ENCODE measurements at regions not wholly inside any gene's neighbourhood (a gene's known extent, or its start where the extent isn't known, plus 50 kb on each side); places are given as distances from the start of the nearest gene placed in this dataset.

GRCh38 chr11:69369210-69369825 lies 75.4 kb downstream of the MYEOV start:
- POLR2A ChIA-PET: no interaction called here
- no peaks in the 10 kb centered on the region for H3K9me3 ChIP-seq
- no peak overlapping the region for H3K4me3 Mint-ChIP-seq
- no peak for DNase-seq
- H3K27me3 ChIP-seq (replicated peaks in 1 of 2; ENCODE audit: control insufficient read depth in 2 of 2, extremely low read depth in 1 of 2, insufficient read depth in 2 of 2, low read length in 1 of 2): peaks cover 0 to 8% of the 10 kb centered on the region in 2 experiments
- no peak overlapping the region for H3K4me3 ChIP-seq (ENCODE audit: control insufficient read depth in 1 of 2, extremely low read depth in 1 of 2, low read length in 1 of 2)
- no peak overlapping the region for H3K27ac Mint-ChIP-seq
- H3K36me3 Mint-ChIP-seq: peaks cover 4% of the 10 kb centered on the region
- H3K4me1 Mint-ChIP-seq: peaks cover 0 to 6% (median 0%) of the 10 kb centered on the region in 3 donors
- H3K27me3 Mint-ChIP-seq: peaks cover 1 to 8% of the 10 kb centered on the region in 2 donors
- H3K36me3 ChIP-seq (ENCODE audit: control insufficient read depth in 2 of 2, extremely low read depth in 1 of 2, insufficient read depth in 1 of 2, low read length in 1 of 2): no peaks in the 10 kb centered on the region
- CTCF ChIA-PET: interaction anchor here in 1 of 2 donors (0.7 kb wide), 1 partner anchor 412 kb away, joined by 3 read pairs; no protein-coding TSS in a partner anchor
- WGBS (ENCODE audit: insufficient coverage): 89% methylated on average over 3 of the region's 5 CpGs
- H3K9me3 Mint-ChIP-seq: no peaks in the 10 kb centered on the region
- no peaks in the 10 kb centered on the region for H3K4me1 ChIP-seq (ENCODE audit: control insufficient read depth in 1 of 2, extremely low read depth in 1 of 2, insufficient read depth in 2 of 2, low read length in 2 of 2)
- no peak overlapping the region for H3K27ac ChIP-seq (ENCODE audit: low read length)
- ATAC-seq (replicated peaks in 1 of 4): no peak

- Histone ChIP-seq H3K36me3 (ENCODE audit: control insufficient read depth in 2 of 2, extremely low read depth in 1 of 2, insufficient read depth in 1 of 2, low read length in 1 of 2) (no peaks in the 10 kb centered on the region), H3K9me3 (no peaks in the 10 kb centered on the region), H3K4me3 (ENCODE audit: control insufficient read depth in 1 of 2, extremely low read depth in 1 of 2, low read length in 1 of 2) (no peak overlapping the region), H3K27me3 (replicated peaks in 1 of 2; ENCODE audit: control insufficient read depth in 2 of 2, extremely low read depth in 1 of 2, insufficient read depth in 2 of 2, low read length in 1 of 2) (peaks cover 0 to 12% of the 10 kb centered on the region in 2 experiments), H3K4me1 (ENCODE audit: control insufficient read depth in 1 of 2, extremely low read depth in 1 of 2, insufficient read depth in 2 of 2, low read length in 2 of 2) (no peaks in the 10 kb centered on the region), H3K27ac (ENCODE audit: low read length) (no peak overlapping the region)
- Mint-ChIP-seq H3K9me3 (no peaks in the 10 kb centered on the region), H3K4me1 (peaks cover 0 to 6% (median 0%) of the 10 kb centered on the region in 3 donors), H3K27me3 (peaks cover 1 to 8% of the 10 kb centered on the region in 2 donors), H3K4me3 (no peak overlapping the region), H3K27ac (no peak overlapping the region), H3K36me3 (peaks cover 4% of the 10 kb centered on the region)
- 100% methylated on average over 1 of the region's 2 CpGs for WGBS (ENCODE audit: insufficient coverage)
- ChIA-PET CTCF (no interaction called here), POLR2A (no interaction called here)
- ATAC-seq (replicated peaks in 1 of 4) (no peak), DNase-seq (peak in 1 of 35 experiments; percentile 4)
These were observed 76.0 kb downstream of the MYEOV start for GRCh38 chr11:69369945-69370344.

- H3K27me3 Mint-ChIP-seq: peaks cover 1 to 8% of the 10 kb centered on the region in 2 donors
- H3K27ac Mint-ChIP-seq: no peak overlapping the region
- POLR2A ChIA-PET: no interaction called here
- Histone ChIP-seq H3K4me3 (ENCODE audit: control insufficient read depth in 1 of 2, extremely low read depth in 1 of 2, low read length in 1 of 2) (no peak overlapping the region), H3K27ac (ENCODE audit: low read length) (no peak overlapping the region), H3K4me1 (ENCODE audit: control insufficient read depth in 1 of 2, extremely low read depth in 1 of 2, insufficient read depth in 2 of 2, low read length in 2 of 2) (no peaks in the 10 kb centered on the region), H3K9me3 (no peaks in the 10 kb centered on the region), H3K27me3 (replicated peaks in 1 of 2; ENCODE audit: control insufficient read depth in 2 of 2, extremely low read depth in 1 of 2, insufficient read depth in 2 of 2, low read length in 1 of 2) (peaks cover 0 to 14% of the 10 kb centered on the region in 2 experiments), H3K36me3 (ENCODE audit: control insufficient read depth in 2 of 2, extremely low read depth in 1 of 2, insufficient read depth in 1 of 2, low read length in 1 of 2) (no peaks in the 10 kb centered on the region)
- DNase-seq: peak in 1 of 35 experiments; percentile 1
- no peak for ATAC-seq (replicated peaks in 1 of 4)
- peaks cover 4% of the 10 kb centered on the region for H3K36me3 Mint-ChIP-seq
- H3K9me3 Mint-ChIP-seq: no peaks in the 10 kb centered on the region
- H3K4me1 Mint-ChIP-seq: peaks cover 0 to 6% (median 0%) of the 10 kb centered on the region in 3 donors
- 78% methylated on average over 1 of the region's 13 CpGs for WGBS (ENCODE audit: insufficient coverage)
- CTCF ChIA-PET: no interaction called here
- no peak overlapping the region for H3K4me3 Mint-ChIP-seq
These were observed 77.2 kb downstream of the MYEOV start for GRCh38 chr11:69370984-69371709.

- ChIA-PET POLR2A (no interaction called here), CTCF (no interaction called here)
- Mint-ChIP-seq H3K9me3 (no peaks in the 10 kb centered on the region), H3K4me1 (peaks cover 0 to 6% (median 0%) of the 10 kb centered on the region in 3 donors), H3K27me3 (peaks cover 1 to 8% of the 10 kb centered on the region in 2 donors), H3K27ac (no peak overlapping the region), H3K4me3 (no peak overlapping the region), H3K36me3 (peaks cover 4% of the 10 kb centered on the region)
- no peaks in the 10 kb centered on the region for H3K9me3 ChIP-seq
- peaks cover 0 to 14% of the 10 kb centered on the region in 2 experiments for H3K27me3 ChIP-seq (replicated peaks in 1 of 2; ENCODE audit: control insufficient read depth in 2 of 2, extremely low read depth in 1 of 2, insufficient read depth in 2 of 2, low read length in 1 of 2)
- DNase-seq (peak in 2 of 35 experiments; percentile 0 to 8), ATAC-seq (replicated peaks in 1 of 4) (no peak)
- 94% methylated on average over 16 of the region's 17 CpGs for WGBS (ENCODE audit: insufficient coverage)
- H3K4me1 ChIP-seq (ENCODE audit: control insufficient read depth in 1 of 2, extremely low read depth in 1 of 2, insufficient read depth in 2 of 2, low read length in 2 of 2): no peaks in the 10 kb centered on the region
- no peak overlapping the region for H3K4me3 ChIP-seq (ENCODE audit: control insufficient read depth in 1 of 2, extremely low read depth in 1 of 2, low read length in 1 of 2)
- H3K27ac ChIP-seq (ENCODE audit: low read length): no peak overlapping the region
- H3K36me3 ChIP-seq (ENCODE audit: control insufficient read depth in 2 of 2, extremely low read depth in 1 of 2, insufficient read depth in 1 of 2, low read length in 1 of 2): no peaks in the 10 kb centered on the region
These were observed 78.0 kb downstream of the MYEOV start for GRCh38 chr11:69371731-69372588.

- H3K27ac Mint-ChIP-seq: no peak overlapping the region
- peaks cover 4% of the 10 kb centered on the region for H3K36me3 Mint-ChIP-seq
- no peaks in the 10 kb centered on the region for H3K4me1 ChIP-seq (ENCODE audit: control insufficient read depth in 1 of 2, extremely low read depth in 1 of 2, insufficient read depth in 2 of 2, low read length in 2 of 2)
- H3K9me3 Mint-ChIP-seq: no peaks in the 10 kb centered on the region
- H3K27me3 ChIP-seq (replicated peaks in 1 of 2; ENCODE audit: control insufficient read depth in 2 of 2, extremely low read depth in 1 of 2, insufficient read depth in 2 of 2, low read length in 1 of 2): peaks cover 0 to 14% of the 10 kb centered on the region in 2 experiments
- H3K27ac ChIP-seq (ENCODE audit: low read length): no peak overlapping the region
- H3K36me3 ChIP-seq (ENCODE audit: control insufficient read depth in 2 of 2, extremely low read depth in 1 of 2, insufficient read depth in 1 of 2, low read length in 1 of 2): no peaks in the 10 kb centered on the region
- WGBS (ENCODE audit: insufficient coverage): 90% methylated on average over 13 of the region's 13 CpGs
- ATAC-seq (replicated peaks in 1 of 4) (no peak), DNase-seq (peak in 3 of 35 experiments; percentile 1 to 16 (median 3))
- no peak overlapping the region for H3K4me3 ChIP-seq (ENCODE audit: control insufficient read depth in 1 of 2, extremely low read depth in 1 of 2, low read length in 1 of 2)
- peaks cover 1 to 8% of the 10 kb centered on the region in 2 donors for H3K27me3 Mint-ChIP-seq
- POLR2A ChIA-PET: no interaction called here
- H3K4me1 Mint-ChIP-seq: peaks cover 0 to 6% (median 0%) of the 10 kb centered on the region in 3 donors
- H3K4me3 Mint-ChIP-seq: no peak overlapping the region
- no peaks in the 10 kb centered on the region for H3K9me3 ChIP-seq
- CTCF ChIA-PET: no interaction called here
These were observed 78.8 kb downstream of the MYEOV start for GRCh38 chr11:69372589-69373250.

GRCh38 chr11:69373251-69373635 lies 79.3 kb downstream of the MYEOV start:
- DNase-seq (peak in 2 of 35 experiments; percentile 0 to 10), ATAC-seq (replicated peaks in 1 of 4) (no peak)
- Mint-ChIP-seq H3K27me3 (peaks cover 1 to 8% of the 10 kb centered on the region in 2 donors), H3K4me3 (no peak overlapping the region), H3K36me3 (peaks cover 4% of the 10 kb centered on the region), H3K4me1 (peaks cover 0 to 6% (median 0%) of the 10 kb centered on the region in 3 donors), H3K9me3 (no peaks in the 10 kb centered on the region), H3K27ac (no peak overlapping the region)
- H3K4me3 ChIP-seq (ENCODE audit: control insufficient read depth in 1 of 2, extremely low read depth in 1 of 2, low read length in 1 of 2): no peak overlapping the region
- ChIA-PET CTCF (no interaction called here), POLR2A (no interaction called here)
- H3K4me1 ChIP-seq (ENCODE audit: control insufficient read depth in 1 of 2, extremely low read depth in 1 of 2, insufficient read depth in 2 of 2, low read length in 2 of 2): no peaks in the 10 kb centered on the region
- no peak overlapping the region for H3K27ac ChIP-seq (ENCODE audit: low read length)
- H3K27me3 ChIP-seq (replicated peaks in 1 of 2; ENCODE audit: control insufficient read depth in 2 of 2, extremely low read depth in 1 of 2, insufficient read depth in 2 of 2, low read length in 1 of 2): peaks cover 0 to 14% of the 10 kb centered on the region in 2 experiments
- WGBS (ENCODE audit: insufficient coverage): 100% methylated on average over 1 of the region's 2 CpGs
- no peaks in the 10 kb centered on the region for H3K9me3 ChIP-seq
- no peaks in the 10 kb centered on the region for H3K36me3 ChIP-seq (ENCODE audit: control insufficient read depth in 2 of 2, extremely low read depth in 1 of 2, insufficient read depth in 1 of 2, low read length in 1 of 2)

Data from T-cell (primary cell).